Muscle layer of colon (tissue), 2 donors: ENCODE measurements at regions not wholly inside any gene's neighbourhood (a gene's known extent, or its start where the extent isn't known, plus 50 kb on each side); places are given as distances from the start of the nearest gene placed in this dataset.

Experiments
- H3K27ac ChIP-seq: one replicate; pipeline ENCODE4 v1.7.0; 2013; ENCODE audit warnings: low read depth, mild to moderate bottlenecking, low read length, moderate library complexity
- H3K27me3 ChIP-seq, 2 donors: one replicate each; pipeline ENCODE4 v1.7.0; 2013; ENCODE audit warnings: low read length in 2 of 2, mild to moderate bottlenecking in 2 of 2; ENCODE audit not compliant: insufficient read depth in 2 of 2, control insufficient read depth in 1 of 2
- H3K36me3 ChIP-seq: one replicate; pipeline ENCODE4 v1.7.0; 2013; ENCODE audit warnings: mild to moderate bottlenecking, low read length; ENCODE audit not compliant: insufficient read depth
- H3K4me1 ChIP-seq: one replicate; pipeline ENCODE4 v1.7.0; 2013; ENCODE audit warnings: mild to moderate bottlenecking, low read length; ENCODE audit not compliant: insufficient read depth
- H3K4me3 ChIP-seq, 2 donors: one replicate each; pipeline ENCODE4 v1.7.0; 2013; ENCODE audit warnings: low read length in 2 of 2, low read depth in 1 of 2, mild to moderate bottlenecking in 1 of 2, moderate library complexity in 1 of 2
- H3K9ac ChIP-seq: one replicate; pipeline ENCODE4 v1.7.0; 2013; ENCODE audit warnings: low read length
- H3K9me3 ChIP-seq: one replicate; pipeline ENCODE4 v1.7.0; 2013; ENCODE audit warnings: mild to moderate bottlenecking, low read length
- donor health status: abdominal sarcoma.
- donor health status: Adenocarcinoma of cecum.

- Histone ChIP-seq H3K4me1 (no peaks in the 10 kb centered on the region), H3K9me3 (no peaks in the 10 kb centered on the region), H3K4me3 (no peak overlapping the region), H3K27me3 (no peaks in the 10 kb centered on the region), H3K27ac (no peak overlapping the region), H3K36me3 (no peaks in the 10 kb centered on the region), H3K9ac (no peak overlapping the region)
These were observed 132.1 kb upstream of the GK2 start for GRCh38 chr4:79540143-79540542.

- Histone ChIP-seq H3K9me3 (no peaks in the 10 kb centered on the region), H3K9ac (no peak overlapping the region), H3K27ac (no peak overlapping the region), H3K4me3 (no peak overlapping the region), H3K36me3 (no peaks in the 10 kb centered on the region), H3K27me3 (no peaks in the 10 kb centered on the region), H3K4me1 (no peaks in the 10 kb centered on the region)
These were observed 127.5 kb upstream of the GK2 start for GRCh38 chr4:79535516-79535915.

- Histone ChIP-seq H3K27me3 (no peaks in the 10 kb centered on the region), H3K27ac (no peak overlapping the region), H3K4me1 (no peaks in the 10 kb centered on the region), H3K9ac (no peak overlapping the region), H3K9me3 (no peaks in the 10 kb centered on the region), H3K4me3 (no peak overlapping the region), H3K36me3 (no peaks in the 10 kb centered on the region)
These were observed 120.2 kb upstream of the GK2 start for GRCh38 chr4:79528241-79528706.

GRCh38 chr4:79526641-79527565 is 118.9 kb upstream of the GK2 start:
- no peaks in the 10 kb centered on the region for H3K27me3 ChIP-seq
- H3K36me3 ChIP-seq = no peaks in the 10 kb centered on the region
- H3K9me3 ChIP-seq = no peaks in the 10 kb centered on the region
- H3K27ac ChIP-seq = no peak overlapping the region
- no peak overlapping the region for H3K4me3 ChIP-seq
- H3K4me1 ChIP-seq = no peaks in the 10 kb centered on the region
- H3K9ac ChIP-seq = no peak overlapping the region

GRCh38 chr4:79516114-79516513 is 108.1 kb upstream of the GK2 start:
- Histone ChIP-seq H3K9ac (no peak overlapping the region), H3K27ac (no peak overlapping the region), H3K9me3 (no peaks in the 10 kb centered on the region), H3K4me3 (no peak overlapping the region), H3K27me3 (no peaks in the 10 kb centered on the region), H3K36me3 (no peaks in the 10 kb centered on the region), H3K4me1 (peaks cover 8% of the 10 kb centered on the region)

- H3K36me3 ChIP-seq = no peaks in the 10 kb centered on the region
- no peaks in the 10 kb centered on the region for H3K27me3 ChIP-seq
- no peak overlapping the region for H3K9ac ChIP-seq
- no peak overlapping the region for H3K4me3 ChIP-seq
- no peaks in the 10 kb centered on the region for H3K9me3 ChIP-seq
- H3K27ac ChIP-seq = no peak overlapping the region
- H3K4me1 ChIP-seq = peaks cover 8% of the 10 kb centered on the region
These were observed 106.7 kb upstream of the GK2 start for GRCh38 chr4:79514621-79515329.

- no peaks in the 10 kb centered on the region for H3K27me3 ChIP-seq
- peaks cover 8% of the 10 kb centered on the region for H3K4me1 ChIP-seq
- no peaks in the 10 kb centered on the region for H3K9me3 ChIP-seq
- H3K27ac ChIP-seq = no peak overlapping the region
- H3K9ac ChIP-seq = no peak overlapping the region
- no peaks in the 10 kb centered on the region for H3K36me3 ChIP-seq
- no peak overlapping the region for H3K4me3 ChIP-seq
These were observed 105.5 kb upstream of the GK2 start for GRCh38 chr4:79513576-79513975.

- Histone ChIP-seq H3K27ac (no peak overlapping the region), H3K9ac (no peak overlapping the region), H3K27me3 (no peaks in the 10 kb centered on the region), H3K4me3 (no peak overlapping the region), H3K9me3 (no peaks in the 10 kb centered on the region), H3K4me1 (peaks cover 8% of the 10 kb centered on the region), H3K36me3 (no peaks in the 10 kb centered on the region)
These were observed 104.3 kb upstream of the GK2 start for GRCh38 chr4:79512363-79512762.

GRCh38 chr4:79502081-79502480 is 94.1 kb upstream of the GK2 start:
- H3K4me1 ChIP-seq = peaks cover 4% of the 10 kb centered on the region
- no peaks in the 10 kb centered on the region for H3K9me3 ChIP-seq
- H3K9ac ChIP-seq = no peak overlapping the region
- H3K4me3 ChIP-seq = no peak overlapping the region
- no peaks in the 10 kb centered on the region for H3K27me3 ChIP-seq
- H3K36me3 ChIP-seq = no peaks in the 10 kb centered on the region
- no peak overlapping the region for H3K27ac ChIP-seq

GRCh38 chr4:79498282-79498681 is 90.3 kb upstream of the GK2 start:
- no peaks in the 10 kb centered on the region for H3K36me3 ChIP-seq
- H3K9ac ChIP-seq = no peak overlapping the region
- no peak overlapping the region for H3K4me3 ChIP-seq
- no peaks in the 10 kb centered on the region for H3K4me1 ChIP-seq
- H3K9me3 ChIP-seq = no peaks in the 10 kb centered on the region
- H3K27ac ChIP-seq = no peak overlapping the region
- H3K27me3 ChIP-seq = no peaks in the 10 kb centered on the region

- Histone ChIP-seq H3K4me1 (no peaks in the 10 kb centered on the region), H3K4me3 (no peak overlapping the region), H3K27me3 (no peaks in the 10 kb centered on the region), H3K9ac (no peak overlapping the region), H3K36me3 (no peaks in the 10 kb centered on the region), H3K9me3 (no peaks in the 10 kb centered on the region), H3K27ac (no peak overlapping the region)
These were observed 89.0 kb upstream of the GK2 start for GRCh38 chr4:79497001-79497400.
